ENCODE measurements at regions not wholly inside any gene's neighbourhood (a gene's known extent, or its start where the extent isn't known, plus 50 kb on each side); places are given as distances from the start of the nearest gene placed in this dataset.

DNA sequence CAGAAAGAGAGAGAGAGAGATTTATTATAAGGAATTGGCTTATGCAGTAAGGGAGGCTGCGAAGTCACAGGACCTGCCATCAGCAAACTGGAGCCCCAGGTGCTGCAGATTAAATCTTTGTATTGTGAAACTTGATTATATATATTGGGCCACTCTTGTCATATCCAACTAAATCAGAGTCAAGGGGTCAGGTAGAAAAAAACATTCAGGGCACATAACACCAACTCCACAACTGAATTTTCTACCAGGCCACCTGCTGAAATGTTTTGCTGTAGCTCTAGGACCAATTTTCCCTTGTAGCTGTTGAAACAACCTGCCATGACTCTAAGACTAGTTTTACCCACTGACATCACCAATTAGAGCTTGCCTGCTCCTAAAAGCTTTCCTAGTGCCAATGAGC is 1240.8 kb downstream of the SLC16A7 start:
- no peak for DNase-seq
- no peaks in the 10 kb centered on the region for H3K4me1 ChIP-seq (ENCODE audit: control insufficient read depth in 1 of 2, insufficient read depth in 2 of 2, low read length in 2 of 2)
- intact Hi-C loops (cut with micrococcal nuclease), result no loop called here
- no peak overlapping the region for H3K4me2 ChIP-seq (replicated peaks; ENCODE audit: extremely low read depth, low read length, poor library complexity, severe bottlenecking)
- no peaks in the 10 kb centered on the region for H3K27me3 ChIP-seq (ENCODE audit: control insufficient read depth in 2 of 2, insufficient read depth in 2 of 2, low read length in 2 of 2)
- no peak overlapping the region for H3K4me3 ChIP-seq (replicated peaks in 1 of 3; ENCODE audit: low read depth in 2 of 3, low read length in 3 of 3)
- no peaks in the 10 kb centered on the region for H3K36me3 Mint-ChIP-seq
- no peak overlapping the region for H2AFZ ChIP-seq (ENCODE audit: insufficient read depth, low read depth, low read length, poor library complexity, severe bottlenecking)
- H3K36me3 ChIP-seq (replicated peaks in 1 of 2; ENCODE audit: control insufficient read depth in 1 of 2, insufficient read depth in 2 of 2, low read length in 2 of 2), result no peaks in the 10 kb centered on the region
- no peaks in the 10 kb centered on the region for H3K27me3 Mint-ChIP-seq (ENCODE audit: low read depth in 3 of 3)
- WGBS (ENCODE audit: insufficient coverage), result no CpG with 5 or more reads among the region's 1 CpG
- no peak overlapping the region for H3K27ac Mint-ChIP-seq
- no peak overlapping the region for H3K4me3 Mint-ChIP-seq
- H3K4me1 Mint-ChIP-seq, result no peaks in the 10 kb centered on the region
- H3K9me3 Mint-ChIP-seq, result peaks cover 0 to 8% (median 6%) of the 10 kb centered on the region in 7 donors
- H3K9me3 ChIP-seq (replicated peaks in 1 of 2; ENCODE audit: control insufficient read depth in 1 of 2, insufficient read depth in 1 of 2, low read length in 2 of 2), result peaks cover 3 to 10% of the 10 kb centered on the region in 2 donors
- TF ChIP-seq, protein P1, sequence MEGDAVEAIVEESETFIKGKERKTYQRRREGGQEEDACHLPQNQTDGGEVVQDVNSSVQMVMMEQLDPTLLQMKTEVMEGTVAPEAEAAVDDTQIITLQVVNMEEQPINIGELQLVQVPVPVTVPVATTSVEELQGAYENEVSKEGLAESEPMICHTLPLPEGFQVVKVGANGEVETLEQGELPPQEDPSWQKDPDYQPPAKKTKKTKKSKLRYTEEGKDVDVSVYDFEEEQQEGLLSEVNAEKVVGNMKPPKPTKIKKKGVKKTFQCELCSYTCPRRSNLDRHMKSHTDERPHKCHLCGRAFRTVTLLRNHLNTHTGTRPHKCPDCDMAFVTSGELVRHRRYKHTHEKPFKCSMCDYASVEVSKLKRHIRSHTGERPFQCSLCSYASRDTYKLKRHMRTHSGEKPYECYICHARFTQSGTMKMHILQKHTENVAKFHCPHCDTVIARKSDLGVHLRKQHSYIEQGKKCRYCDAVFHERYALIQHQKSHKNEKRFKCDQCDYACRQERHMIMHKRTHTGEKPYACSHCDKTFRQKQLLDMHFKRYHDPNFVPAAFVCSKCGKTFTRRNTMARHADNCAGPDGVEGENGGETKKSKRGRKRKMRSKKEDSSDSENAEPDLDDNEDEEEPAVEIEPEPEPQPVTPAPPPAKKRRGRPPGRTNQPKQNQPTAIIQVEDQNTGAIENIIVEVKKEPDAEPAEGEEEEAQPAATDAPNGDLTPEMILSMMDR (IDR thresholded peaks at IDR 0.05), result no peak
- H4K20me1 ChIP-seq (ENCODE audit: insufficient read depth, low read length), result no peaks in the 10 kb centered on the region
- no peak overlapping the region for H3K27ac ChIP-seq (ENCODE audit: low read depth in 1 of 2, low read length in 2 of 2)
- no peaks in the 10 kb centered on the region for H3K79me2 ChIP-seq (ENCODE audit: insufficient read depth, low read length)
- no peak overlapping the region for H3K9ac ChIP-seq (ENCODE audit: insufficient read depth, low read length, poor library complexity, severe bottlenecking)

DNA sequence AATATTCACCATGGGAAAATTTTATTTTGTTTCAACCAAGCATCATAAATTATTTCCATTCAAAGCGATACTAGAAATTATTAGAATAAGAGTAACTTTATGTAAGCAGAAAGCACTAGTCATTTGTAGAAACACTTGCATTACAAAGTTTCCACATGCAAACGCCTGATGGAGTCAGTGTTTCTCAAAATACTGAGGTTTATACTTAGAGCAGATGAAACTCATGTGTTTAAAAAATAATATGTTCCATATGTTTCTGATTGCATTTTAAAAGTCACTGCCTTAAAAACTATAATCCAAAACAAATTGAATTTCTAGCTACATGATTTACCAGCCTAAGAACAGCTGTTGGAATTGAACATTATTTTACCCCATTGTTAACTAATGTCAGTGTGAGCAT is 1246.4 kb downstream of the SLC16A7 start:
- Mint-ChIP-seq H3K4me1 (no peaks in the 10 kb centered on the region), H3K9me3 (peaks cover 0 to 5% (median 2%) of the 10 kb centered on the region in 7 donors), H3K36me3 (no peaks in the 10 kb centered on the region), H3K4me3 (no peak overlapping the region), H3K27me3 (ENCODE audit: low read depth in 3 of 3) (no peaks in the 10 kb centered on the region), H3K27ac (no peak overlapping the region)
- H3K27ac ChIP-seq (ENCODE audit: low read depth in 1 of 2, low read length in 2 of 2), result no peak overlapping the region
- peaks cover 3 to 10% of the 10 kb centered on the region in 2 donors for H3K9me3 ChIP-seq (replicated peaks in 1 of 2; ENCODE audit: control insufficient read depth in 1 of 2, insufficient read depth in 1 of 2, low read length in 2 of 2)
- no peak overlapping the region for H2AFZ ChIP-seq (ENCODE audit: insufficient read depth, low read depth, low read length, poor library complexity, severe bottlenecking)
- no peak overlapping the region for H3K4me3 ChIP-seq (replicated peaks in 1 of 3; ENCODE audit: low read depth in 2 of 3, low read length in 3 of 3)
- no peaks in the 10 kb centered on the region for H4K20me1 ChIP-seq (ENCODE audit: insufficient read depth, low read length)
- intact Hi-C loops (cut with micrococcal nuclease), result no loop called here
- H3K79me2 ChIP-seq (ENCODE audit: insufficient read depth, low read length), result no peaks in the 10 kb centered on the region
- H3K4me1 ChIP-seq (ENCODE audit: control insufficient read depth in 1 of 2, insufficient read depth in 2 of 2, low read length in 2 of 2), result no peaks in the 10 kb centered on the region
- no peak overlapping the region for H3K9ac ChIP-seq (ENCODE audit: insufficient read depth, low read length, poor library complexity, severe bottlenecking)
- no peaks in the 10 kb centered on the region for H3K27me3 ChIP-seq (ENCODE audit: control insufficient read depth in 2 of 2, insufficient read depth in 2 of 2, low read length in 2 of 2)
- no CpG with 5 or more reads among the region's 2 CpGs for WGBS (ENCODE audit: insufficient coverage)
- DNase-seq, result no peak
- no peak overlapping the region for H3K4me2 ChIP-seq (replicated peaks; ENCODE audit: extremely low read depth, low read length, poor library complexity, severe bottlenecking)
- H3K36me3 ChIP-seq (replicated peaks in 1 of 2; ENCODE audit: control insufficient read depth in 1 of 2, insufficient read depth in 2 of 2, low read length in 2 of 2), result no peaks in the 10 kb centered on the region
- TF ChIP-seq, protein P1 (IDR thresholded peaks at IDR 0.05), result no peak

Data from CD14-positive monocyte (primary cell).